Breast epithelium (tissue), 4 donors: ENCODE measurements at regions not wholly inside any gene's neighbourhood (a gene's known extent, or its start where the extent isn't known, plus 50 kb on each side); places are given as distances from the start of the nearest gene placed in this dataset.

ENCODE experiments used
- DNase-seq, 2 donors: peaks; one replicate each; pipeline ENCODE4 v3.0.0-alpha.2; 2019; ENCODE audit warnings: low spot score in 2 of 2
- H3K27ac ChIP-seq, 2 donors: fragments of 200-600 bp; sonication (generic) in 1 of 2; one replicate each; pipeline ENCODE4 v1.5.1; 2016 to 2019; ENCODE audit warnings: mild to moderate bottlenecking in 1 of 2
- H3K27me3 ChIP-seq, 2 donors: fragments of 200-600 bp; sonication (generic) in 1 of 2; one replicate each; pipeline versions ENCODE4 v1.5.1 to v1.6.0; 2017 to 2019; ENCODE audit warnings: control low read depth in 1 of 2, mild to moderate bottlenecking in 1 of 2
- H3K36me3 ChIP-seq: fragments of 200-600 bp; one replicate; pipeline ENCODE4 v1.5.1; 2019
- H3K4me1 ChIP-seq, 2 donors: fragments of 200-600 bp; sonication (generic); one replicate each; pipeline ENCODE4 v1.5.1; 2016 to 2019; ENCODE audit warnings: control low read depth in 1 of 2
- H3K4me3 ChIP-seq, 3 donors: fragments of 200-600 bp; sonication (generic); 1 replicate in 2 of 3; 2 replicates in 1 of 3; pipeline ENCODE4 v1.5.1; 2016 to 2019; ENCODE audit warnings: mild to moderate bottlenecking in 3 of 3, moderate library complexity in 2 of 3
- H3K9me3 ChIP-seq, 2 donors: fragments of 200-600 bp; sonication (generic) in 1 of 2; one replicate each; pipeline ENCODE4 v1.5.1; 2016 to 2019; ENCODE audit warnings: control low read depth in 1 of 2
- POLR2A ChIP-seq: fragments of 450-650 bp; IDR thresholded peaks from one replicate; pipeline ENCODE4 v1.6.1; 2016; ENCODE audit warnings: antibody characterized with exemption, mild to moderate bottlenecking, moderate library complexity
- POLR2AphosphoS5 ChIP-seq, 3 donors: sonication (generic); formaldehyde crosslinking; IDR thresholded peaks; one replicate each; pipeline ENCODE4 v1.6.1; 2017; ENCODE audit warnings: antibody characterized with exemption in 3 of 3
- intact Hi-C: fragments of 100-400 bp; cut with DNase I; formaldehyde crosslinking; loops from one replicate; pipeline ENCODE4 v1.15.1; 2023; ENCODE audit warnings: low total_unique reads
- TF ChIP-seq, protein P1 (sequence below), 3 donors: fragments of 450-650 bp; IDR thresholded peaks; one replicate each; pipeline ENCODE4 v1.5.1; 2016 to 2017; ENCODE audit warnings: antibody characterized with exemption in 3 of 3, mild to moderate bottlenecking in 3 of 3, moderate library complexity in 3 of 3

DNA sequence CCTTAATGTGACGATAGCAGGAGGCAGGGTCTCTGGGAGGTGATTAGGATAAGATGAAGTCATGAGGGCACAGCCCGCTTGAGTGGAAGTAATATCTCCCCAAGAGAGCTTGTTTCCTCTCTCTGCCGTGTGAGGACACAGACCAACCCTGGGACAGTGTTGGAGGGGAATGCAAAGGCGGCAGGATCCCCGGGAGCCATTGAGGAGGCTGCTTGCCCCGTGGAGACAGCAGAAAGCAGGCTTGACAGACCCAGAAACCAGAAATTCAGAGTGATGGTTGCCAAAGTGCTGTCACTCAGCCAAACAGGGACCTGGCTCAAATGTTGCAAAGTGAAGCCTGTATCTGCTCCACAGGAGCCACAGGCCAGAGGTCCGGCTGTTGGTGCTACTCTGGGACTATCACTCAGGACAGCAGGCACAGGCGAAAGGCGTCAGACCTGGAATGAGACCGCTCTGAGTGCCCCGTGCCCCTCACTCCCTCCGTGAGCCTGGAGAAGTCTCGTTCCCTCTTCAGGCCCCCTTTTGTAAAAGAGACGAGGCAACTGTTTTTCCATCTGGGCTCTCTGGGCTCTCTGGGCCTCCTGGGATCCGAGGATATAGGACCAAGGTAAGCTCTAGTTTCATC is 96.6 kb upstream of the VANGL1 start:
- intact Hi-C loops = no loop called here
- no peak for DNase-seq
- Histone ChIP-seq H3K27me3 (no peaks in the 10 kb centered on the region), H3K36me3 (no peaks in the 10 kb centered on the region), H3K9me3 (no peaks in the 10 kb centered on the region), H3K4me3 (no peak overlapping the region), H3K27ac (peak overlapping the region; percentile 63 to 81), H3K4me1 (no peaks in the 10 kb centered on the region)
- TF ChIP-seq POLR2AphosphoS5 (IDR thresholded peaks at IDR 0.05) = no peak
- TF ChIP-seq POLR2A = no peak
- TF ChIP-seq, protein P1, sequence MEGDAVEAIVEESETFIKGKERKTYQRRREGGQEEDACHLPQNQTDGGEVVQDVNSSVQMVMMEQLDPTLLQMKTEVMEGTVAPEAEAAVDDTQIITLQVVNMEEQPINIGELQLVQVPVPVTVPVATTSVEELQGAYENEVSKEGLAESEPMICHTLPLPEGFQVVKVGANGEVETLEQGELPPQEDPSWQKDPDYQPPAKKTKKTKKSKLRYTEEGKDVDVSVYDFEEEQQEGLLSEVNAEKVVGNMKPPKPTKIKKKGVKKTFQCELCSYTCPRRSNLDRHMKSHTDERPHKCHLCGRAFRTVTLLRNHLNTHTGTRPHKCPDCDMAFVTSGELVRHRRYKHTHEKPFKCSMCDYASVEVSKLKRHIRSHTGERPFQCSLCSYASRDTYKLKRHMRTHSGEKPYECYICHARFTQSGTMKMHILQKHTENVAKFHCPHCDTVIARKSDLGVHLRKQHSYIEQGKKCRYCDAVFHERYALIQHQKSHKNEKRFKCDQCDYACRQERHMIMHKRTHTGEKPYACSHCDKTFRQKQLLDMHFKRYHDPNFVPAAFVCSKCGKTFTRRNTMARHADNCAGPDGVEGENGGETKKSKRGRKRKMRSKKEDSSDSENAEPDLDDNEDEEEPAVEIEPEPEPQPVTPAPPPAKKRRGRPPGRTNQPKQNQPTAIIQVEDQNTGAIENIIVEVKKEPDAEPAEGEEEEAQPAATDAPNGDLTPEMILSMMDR (IDR thresholded peaks at IDR 0.05) = no peak

DNA sequence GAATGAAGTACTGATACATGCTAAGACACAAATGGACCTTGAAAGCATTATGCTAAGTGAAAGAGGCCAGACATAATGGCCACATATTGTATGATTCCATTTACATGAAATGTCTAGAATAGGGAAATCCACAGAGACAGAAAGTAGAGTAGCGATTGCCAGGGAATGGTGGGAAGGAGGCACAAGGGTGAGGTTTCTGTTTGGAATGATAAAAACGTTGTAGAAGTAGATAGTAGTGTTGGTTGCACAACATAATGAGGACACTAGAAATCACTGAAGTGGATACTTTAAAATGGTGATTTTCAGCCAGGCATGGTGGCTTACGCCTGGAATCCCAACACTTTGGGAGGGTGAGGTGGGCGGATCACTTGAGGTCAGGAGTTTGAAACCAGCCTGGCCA is 97.6 kb upstream of the VANGL1 start:
- TF ChIP-seq POLR2AphosphoS5 (IDR thresholded peaks at IDR 0.05) = no peak
- TF ChIP-seq POLR2A = no peak
- TF ChIP-seq, protein P1 (IDR thresholded peaks at IDR 0.05) = no peak
- Histone ChIP-seq H3K9me3 (no peaks in the 10 kb centered on the region), H3K4me3 (no peak overlapping the region), H3K4me1 (no peaks in the 10 kb centered on the region), H3K27ac (no peak overlapping the region), H3K27me3 (no peaks in the 10 kb centered on the region), H3K36me3 (no peaks in the 10 kb centered on the region)
- DNase-seq = no peak
- intact Hi-C loops = no loop called here

DNA sequence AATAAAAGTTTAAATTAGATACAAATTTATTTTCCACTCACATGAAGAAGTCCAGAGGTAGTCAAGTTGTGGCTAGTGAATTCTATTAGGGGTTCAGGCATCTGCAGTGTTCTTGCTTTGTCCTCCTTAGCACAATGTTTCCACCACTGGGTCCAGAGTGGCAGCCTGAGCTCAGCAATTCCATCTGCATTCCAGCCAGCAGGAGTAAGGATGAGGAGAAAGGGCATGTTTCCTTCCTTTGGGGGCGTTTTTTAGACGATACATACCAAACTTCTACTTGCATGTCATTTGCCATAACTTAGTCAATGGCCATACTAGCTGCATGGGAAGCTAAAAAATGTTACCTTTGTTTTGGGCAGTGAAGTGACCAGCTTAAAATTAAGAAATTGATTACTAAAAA is 98.5 kb upstream of the VANGL1 start:
- Histone ChIP-seq H3K9me3 (no peaks in the 10 kb centered on the region), H3K4me3 (no peak overlapping the region), H3K27me3 (no peaks in the 10 kb centered on the region), H3K4me1 (no peaks in the 10 kb centered on the region), H3K27ac (no peak overlapping the region), H3K36me3 (no peaks in the 10 kb centered on the region)
- DNase-seq = no peak
- intact Hi-C loops = no loop called here
- TF ChIP-seq, protein P1 (IDR thresholded peaks at IDR 0.05) = no peak
- TF ChIP-seq POLR2AphosphoS5 (IDR thresholded peaks at IDR 0.05) (no peak), POLR2A (no peak)

DNA sequence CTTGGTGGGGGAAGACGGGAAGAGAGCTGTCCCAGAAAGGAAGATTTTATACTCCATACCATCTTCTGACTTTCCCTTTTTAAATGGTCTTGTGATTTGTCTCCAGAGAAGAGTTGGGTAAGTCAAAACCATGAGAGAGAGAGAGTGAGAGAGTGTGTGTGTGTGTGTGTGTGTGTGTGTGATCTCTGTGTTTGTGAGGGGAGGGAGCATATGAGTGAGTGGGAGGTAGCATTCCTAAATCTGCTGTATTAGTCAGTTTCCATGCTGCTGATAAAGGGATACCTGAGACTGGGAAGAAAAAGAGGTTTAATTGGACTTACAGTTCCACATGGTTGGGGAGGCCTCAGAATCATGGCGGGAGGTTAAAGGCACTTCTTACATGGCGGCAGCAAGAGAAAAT is 102.0 kb upstream of the VANGL1 start:
- H3K27ac ChIP-seq = no peak overlapping the region
- no peaks in the 10 kb centered on the region for H3K36me3 ChIP-seq
- DNase-seq = no peak
- H3K9me3 ChIP-seq = peaks cover 0 to 3% of the 10 kb centered on the region in 2 donors
- no peaks in the 10 kb centered on the region for H3K4me1 ChIP-seq
- TF ChIP-seq, protein P1 (IDR thresholded peaks at IDR 0.05) = no peak
- TF ChIP-seq POLR2A (no peak), POLR2AphosphoS5 (IDR thresholded peaks at IDR 0.05) (no peak)
- no peaks in the 10 kb centered on the region for H3K27me3 ChIP-seq
- intact Hi-C loops = no loop called here
- no peak overlapping the region for H3K4me3 ChIP-seq

DNA sequence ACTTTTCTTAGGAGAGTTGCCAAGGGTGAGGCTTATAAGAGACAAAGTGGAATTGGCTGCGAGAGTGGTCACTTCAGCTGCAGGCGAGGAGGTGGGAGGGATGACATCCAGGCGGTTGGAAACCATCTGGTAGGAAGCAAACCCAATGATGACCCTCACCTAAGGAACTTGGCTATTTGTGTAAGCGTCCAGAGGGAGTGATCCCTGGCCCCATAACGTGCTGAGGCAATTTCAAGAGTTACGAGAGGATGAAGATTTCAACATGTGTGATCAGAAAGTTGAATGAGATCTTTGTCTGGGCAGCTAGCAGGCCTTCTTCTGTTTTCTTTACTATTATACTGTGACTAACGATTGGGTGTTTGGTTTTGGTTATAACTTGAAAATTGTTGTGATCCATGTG is 102.7 kb upstream of the VANGL1 start:
- H3K4me1 ChIP-seq = no peaks in the 10 kb centered on the region
- no peak overlapping the region for H3K4me3 ChIP-seq
- no peak for DNase-seq
- peaks cover 0 to 8% of the 10 kb centered on the region in 2 donors for H3K9me3 ChIP-seq
- intact Hi-C loops = no loop called here
- H3K36me3 ChIP-seq = no peaks in the 10 kb centered on the region
- H3K27me3 ChIP-seq = no peaks in the 10 kb centered on the region
- TF ChIP-seq POLR2AphosphoS5 (IDR thresholded peaks at IDR 0.05) = no peak
- TF ChIP-seq, protein P1 (IDR thresholded peaks at IDR 0.05) = no peak
- no peak for TF ChIP-seq POLR2A
- no peak overlapping the region for H3K27ac ChIP-seq
